HL-60 (cell line): ENCODE measurements at regions not wholly inside any gene's neighbourhood (a gene's known extent, or its start where the extent isn't known, plus 50 kb on each side); places are given as distances from the start of the nearest gene placed in this dataset.

ENCODE experiments used
- CTCF ChIP-seq: IDR thresholded peaks from one replicate; pipeline ENCODE4 v1.5.1; 2011; ENCODE audit warnings: low read length, control low read depth, inconsistent platforms; ENCODE audit not compliant: insufficient read depth
- POLR2AphosphoS5 ChIP-seq: IDR thresholded peaks from 2 replicates; pipeline ENCODE4 v1.6.1; 2012; ENCODE audit warnings: low read depth
- REST ChIP-seq: IDR thresholded peaks from 2 replicates; pipeline ENCODE4 v1.6.1; 2012; ENCODE audit warnings: low read depth; ENCODE audit not compliant: insufficient replicate concordance

GRCh38 chr10:131760416-131761166 is 140.2 kb upstream of the PPP2R2D start:
- TF ChIP-seq CTCF, result no peak
- TF ChIP-seq REST, result no peak
- no peak for TF ChIP-seq POLR2AphosphoS5
